HEK293 (cell line): ENCODE measurements at regions not wholly inside any gene's neighbourhood (a gene's known extent, or its start where the extent isn't known, plus 50 kb on each side); places are given as distances from the start of the nearest gene placed in this dataset.

ENCODE experiments used
- CTCF ChIA-PET: fragments of 350-600 bp; formaldehyde crosslinking; extraction: SDS; loops from one replicate; lab custom pipeline; 2021; ENCODE audit warnings: antibody characterized with exemption; lab: Yijun Ruan, JAX
- POLR2A ChIA-PET: fragments of 300-600 bp; formaldehyde crosslinking; extraction: SDS; loops from one replicate; lab custom pipeline; 2020; ENCODE audit warnings: antibody characterized with exemption, inconsistent platforms; lab: Yijun Ruan, JAX
- H3K27ac ChIP-seq: fragments of 200-500 bp; sonication (Bioruptor generic); 2 replicates; pipeline ENCODE4 v1.5.1; 2014; ENCODE audit warnings: low read depth, low read length, control low read depth, inconsistent platforms; ENCODE audit errors: extremely low read depth
- H3K36me3 ChIP-seq, 2 experiments: fragments of 200-500 bp in 1 of 2; sonication (Bioruptor generic) in 1 of 2; 1 replicate in 1 of 2; 2 replicates in 1 of 2; pipeline ENCODE4 v1.5.1; 2014 to 2017; ENCODE audit warnings: inconsistent platforms in 2 of 2, low read length in 2 of 2; ENCODE audit not compliant: control insufficient read depth in 2 of 2, insufficient read depth in 1 of 2
- H3K4me1 ChIP-seq: fragments of 200-500 bp; sonication (Bioruptor generic); 2 replicates; pipeline ENCODE4 v1.5.1; 2014; ENCODE audit warnings: mild to moderate bottlenecking, low read length, inconsistent platforms; ENCODE audit not compliant: control insufficient read depth, insufficient read depth
- H3K4me3 ChIP-seq: 2 replicates; pipeline ENCODE4 v1.5.1; 2011; ENCODE audit warnings: low read depth, mild to moderate bottlenecking, control low read depth, low read length, moderate library complexity
- H3K9me3 ChIP-seq: fragments of 200-500 bp; sonication (Bioruptor generic); 2 replicates; pipeline ENCODE4 v1.5.1; 2014; ENCODE audit warnings: low read depth, low read length, inconsistent platforms; ENCODE audit not compliant: control insufficient read depth, insufficient read depth
- BCL11A ChIP-seq: fragments of 450-650 bp; formaldehyde crosslinking; IDR thresholded peaks from 2 replicates; pipeline ENCODE4 v1.5.1; 2016; ENCODE audit warnings: low read depth, missing biosample characterization, missing genetic modification characterization
- MEIS1 ChIP-seq: sonication (generic); formaldehyde crosslinking; IDR thresholded peaks from 2 replicates; pipeline ENCODE4 v1.8.1; 2022; ENCODE audit warnings: missing genetic modification reagents, mild to moderate bottlenecking, borderline replicate concordance
- MYNN ChIP-seq: fragments of 450-650 bp; formaldehyde crosslinking; IDR thresholded peaks from 2 replicates; pipeline ENCODE4 v1.5.1; 2016; ENCODE audit warnings: missing biosample characterization, missing genetic modification characterization, borderline replicate concordance
- ZBTB7A ChIP-seq: fragments of 450-650 bp; formaldehyde crosslinking; IDR thresholded peaks from 2 replicates; pipeline ENCODE4 v1.5.1; 2016; ENCODE audit warnings: low read depth, missing biosample characterization, missing genetic modification characterization
- ZFP3 ChIP-seq: fragments of 450-650 bp; formaldehyde crosslinking; IDR thresholded peaks from 2 replicates; pipeline ENCODE4 v1.5.1; 2016; ENCODE audit warnings: low read depth, missing biosample characterization, missing genetic modification characterization
- ZNF114 ChIP-seq: fragments of 450-650 bp; formaldehyde crosslinking; IDR thresholded peaks from 2 replicates; pipeline ENCODE4 v1.5.0; 2017; ENCODE audit warnings: missing biosample characterization, missing genetic modification characterization
- ZNF121 ChIP-seq: fragments of 450-650 bp; formaldehyde crosslinking; IDR thresholded peaks from 2 replicates; pipeline ENCODE4 v1.5.1; 2016; ENCODE audit warnings: missing biosample characterization, missing genetic modification characterization
- ZNF2 ChIP-seq: fragments of 450-650 bp; formaldehyde crosslinking; IDR thresholded peaks from 2 replicates; pipeline ENCODE4 v1.5.1; 2016; ENCODE audit warnings: missing biosample characterization, missing genetic modification characterization
- ZNF24 ChIP-seq: fragments of 450-650 bp; formaldehyde crosslinking; IDR thresholded peaks from 2 replicates; pipeline ENCODE4 v1.5.1; 2016; ENCODE audit warnings: missing biosample characterization, missing genetic modification characterization
- ZNF423 ChIP-seq: fragments of 450-650 bp; formaldehyde crosslinking; IDR thresholded peaks from 2 replicates; pipeline ENCODE4 v1.5.1; 2016; ENCODE audit warnings: missing biosample characterization, missing genetic modification characterization
- ZNF426 ChIP-seq: fragments of 450-650 bp; formaldehyde crosslinking; IDR thresholded peaks from 2 replicates; pipeline ENCODE4 v1.5.1; 2017; ENCODE audit warnings: missing biosample characterization, missing genetic modification characterization, mild to moderate bottlenecking, inconsistent platforms, moderate library complexity
- ZNF473 ChIP-seq: fragments of 450-650 bp; formaldehyde crosslinking; IDR thresholded peaks from 2 replicates; pipeline ENCODE4 v1.5.1; 2017; ENCODE audit warnings: missing biosample characterization, missing genetic modification characterization
- ZNF571 ChIP-seq: fragments of 450-650 bp; formaldehyde crosslinking; IDR thresholded peaks from 2 replicates; pipeline ENCODE4 v1.5.0; 2017; ENCODE audit warnings: missing biosample characterization, missing genetic modification characterization
- ZNF610 ChIP-seq: fragments of 450-650 bp; formaldehyde crosslinking; IDR thresholded peaks from 2 replicates; pipeline ENCODE4 v1.5.1; 2016; ENCODE audit warnings: missing biosample characterization, missing genetic modification characterization, borderline replicate concordance
- ZNF621 ChIP-seq: fragments of 450-650 bp; formaldehyde crosslinking; IDR thresholded peaks from 2 replicates; pipeline ENCODE4 v1.5.1; 2017; ENCODE audit warnings: missing biosample characterization, missing genetic modification characterization
- ZNF654 ChIP-seq: fragments of 450-650 bp; formaldehyde crosslinking; IDR thresholded peaks from 2 replicates; pipeline ENCODE4 v1.5.1; 2016; ENCODE audit warnings: low read depth, missing biosample characterization, missing genetic modification characterization
- ZNF677 ChIP-seq: fragments of 450-650 bp; IDR thresholded peaks from 2 replicates; pipeline ENCODE4 v1.5.0; 2018; ENCODE audit warnings: missing biosample characterization, mild to moderate bottlenecking, missing genetic modification characterization, moderate library complexity
- ZNF776 ChIP-seq: fragments of 450-650 bp; formaldehyde crosslinking; IDR thresholded peaks from 2 replicates; pipeline ENCODE4 v1.5.0; 2017; ENCODE audit warnings: missing biosample characterization, missing genetic modification characterization, borderline replicate concordance
- ZSCAN16 ChIP-seq: fragments of 450-650 bp; formaldehyde crosslinking; IDR thresholded peaks from 2 replicates; pipeline ENCODE4 v1.5.1; 2016; ENCODE audit warnings: missing biosample characterization, missing genetic modification characterization
- TF ChIP-seq, protein P1 (sequence below): fragments of 450-650 bp; formaldehyde crosslinking; conservative IDR thresholded peaks from 2 replicates; pipeline ENCODE4 v1.5.1; 2016; ENCODE audit warnings: low read depth, missing biosample characterization, missing genetic modification characterization
- TF ChIP-seq, protein P2 (sequence below): fragments of 450-650 bp; formaldehyde crosslinking; IDR thresholded peaks from 2 replicates; pipeline ENCODE4 v1.5.1; 2016; ENCODE audit warnings: missing biosample characterization, missing genetic modification characterization

GRCh38 chr6:21707524-21708319 lies 114.2 kb downstream of the SOX4 start:
- H3K36me3 ChIP-seq, result no peaks in the 10 kb centered on the region
- H3K4me3 ChIP-seq, result no peak overlapping the region
- ChIA-PET CTCF (interaction anchor here (0.7 kb wide), 1 partner anchor 14 kb away, joined by 3 read pairs; no protein-coding TSS in a partner anchor), POLR2A (interaction anchor here (1.2 kb wide), 1 partner anchor 114 kb away, joined by 4 read pairs; the partner anchor contains the start of gene SOX4)
- no peaks in the 10 kb centered on the region for H3K4me1 ChIP-seq
- H3K9me3 ChIP-seq, result no peaks in the 10 kb centered on the region
- no peak overlapping the region for H3K27ac ChIP-seq
- TF ChIP-seq ZNF2 (tag by site-specific recombination) (no peak), BCL11A (tag by site-specific recombination) (no peak), MEIS1 (CRISPR knock-in tag) (no peak), ZSCAN16 (no peak), ZBTB7A (tag by site-specific recombination) (no peak), ZNF473 (tag by site-specific recombination) (no peak)

GRCh38 chr6:21708320-21708580 lies 114.7 kb downstream of the SOX4 start:
- Histone ChIP-seq H3K9me3 (no peaks in the 10 kb centered on the region), H3K4me3 (no peak overlapping the region), H3K4me1 (no peaks in the 10 kb centered on the region), H3K36me3 (no peaks in the 10 kb centered on the region), H3K27ac (no peak overlapping the region)
- TF ChIP-seq ZNF776 (tag by site-specific recombination) (no peak), ZNF610 (no peak)
- POLR2A ChIA-PET, result interaction anchor here (1.2 kb wide), 1 partner anchor 114 kb away, joined by 4 read pairs; the partner anchor contains the start of gene SOX4
- CTCF ChIA-PET, result no interaction called here

GRCh38 chr6:21710216-21710615 lies 116.7 kb downstream of the SOX4 start:
- TF ChIP-seq ZNF121 (tag by site-specific recombination), result no peak
- TF ChIP-seq, protein P1, sequence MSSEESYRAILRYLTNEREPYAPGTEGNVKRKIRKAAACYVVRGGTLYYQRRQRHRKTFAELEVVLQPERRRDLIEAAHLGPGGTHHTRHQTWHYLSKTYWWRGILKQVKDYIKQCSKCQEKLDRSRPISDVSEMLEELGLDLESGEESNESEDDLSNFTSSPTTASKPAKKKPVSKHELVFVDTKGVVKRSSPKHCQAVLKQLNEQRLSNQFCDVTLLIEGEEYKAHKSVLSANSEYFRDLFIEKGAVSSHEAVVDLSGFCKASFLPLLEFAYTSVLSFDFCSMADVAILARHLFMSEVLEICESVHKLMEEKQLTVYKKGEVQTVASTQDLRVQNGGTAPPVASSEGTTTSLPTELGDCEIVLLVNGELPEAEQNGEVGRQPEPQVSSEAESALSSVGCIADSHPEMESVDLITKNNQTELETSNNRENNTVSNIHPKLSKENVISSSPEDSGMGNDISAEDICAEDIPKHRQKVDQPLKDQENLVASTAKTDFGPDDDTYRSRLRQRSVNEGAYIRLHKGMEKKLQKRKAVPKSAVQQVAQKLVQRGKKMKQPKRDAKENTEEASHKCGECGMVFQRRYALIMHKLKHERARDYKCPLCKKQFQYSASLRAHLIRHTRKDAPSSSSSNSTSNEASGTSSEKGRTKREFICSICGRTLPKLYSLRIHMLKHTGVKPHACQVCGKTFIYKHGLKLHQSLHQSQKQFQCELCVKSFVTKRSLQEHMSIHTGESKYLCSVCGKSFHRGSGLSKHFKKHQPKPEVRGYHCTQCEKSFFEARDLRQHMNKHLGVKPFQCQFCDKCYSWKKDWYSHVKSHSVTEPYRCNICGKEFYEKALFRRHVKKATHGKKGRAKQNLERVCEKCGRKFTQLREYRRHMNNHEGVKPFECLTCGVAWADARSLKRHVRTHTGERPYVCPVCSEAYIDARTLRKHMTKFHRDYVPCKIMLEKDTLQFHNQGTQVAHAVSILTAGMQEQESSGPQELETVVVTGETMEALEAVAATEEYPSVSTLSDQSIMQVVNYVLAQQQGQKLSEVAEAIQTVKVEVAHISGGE (tag by site-specific recombination), result no peak
- TF ChIP-seq ZNF24, result no peak
- TF ChIP-seq, protein P2, sequence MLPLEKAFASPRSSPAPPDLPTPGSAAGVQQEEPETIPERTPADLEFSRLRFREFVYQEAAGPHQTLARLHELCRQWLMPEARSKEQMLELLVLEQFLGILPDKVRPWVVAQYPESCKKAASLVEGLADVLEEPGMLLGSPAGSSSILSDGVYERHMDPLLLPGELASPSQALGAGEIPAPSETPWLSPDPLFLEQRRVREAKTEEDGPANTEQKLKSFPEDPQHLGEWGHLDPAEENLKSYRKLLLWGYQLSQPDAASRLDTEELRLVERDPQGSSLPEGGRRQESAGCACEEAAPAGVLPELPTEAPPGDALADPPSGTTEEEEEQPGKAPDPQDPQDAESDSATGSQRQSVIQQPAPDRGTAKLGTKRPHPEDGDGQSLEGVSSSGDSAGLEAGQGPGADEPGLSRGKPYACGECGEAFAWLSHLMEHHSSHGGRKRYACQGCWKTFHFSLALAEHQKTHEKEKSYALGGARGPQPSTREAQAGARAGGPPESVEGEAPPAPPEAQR (tag by site-specific recombination), result no peak
- TF ChIP-seq ZNF114 (tag by site-specific recombination), result no peak
- no peak for TF ChIP-seq MYNN (tag by site-specific recombination)
- no peak for TF ChIP-seq ZFP3 (tag by site-specific recombination)
- TF ChIP-seq ZNF677 (tag by site-specific recombination), result no peak
- no peak for TF ChIP-seq ZNF621 (tag by site-specific recombination)
- no peak for TF ChIP-seq ZNF423
- TF ChIP-seq ZNF654 (tag by site-specific recombination), result no peak
- TF ChIP-seq ZNF776 (tag by site-specific recombination), result no peak
- no peak for TF ChIP-seq ZNF426 (tag by site-specific recombination)
- TF ChIP-seq ZNF571 (tag by site-specific recombination), result no peak
- H3K4me3 ChIP-seq, result no peak overlapping the region
- H3K9me3 ChIP-seq, result no peaks in the 10 kb centered on the region
- POLR2A ChIA-PET, result no interaction called here
- no peaks in the 10 kb centered on the region for H3K4me1 ChIP-seq
- H3K27ac ChIP-seq, result no peak overlapping the region
- H3K36me3 ChIP-seq, result no peaks in the 10 kb centered on the region
- CTCF ChIA-PET, result no interaction called here
